IMR-90 (cell line): ENCODE measurements at regions not wholly inside any gene's neighbourhood (a gene's known extent, or its start where the extent isn't known, plus 50 kb on each side); places are given as distances from the start of the nearest gene placed in this dataset.

Experiments used
- ATAC-seq: fragments of 200-7000 bp; cut with Tn5 transposase; 2 replicates; pipeline ENCODE4 v1.9.1; 2020; ENCODE audit warnings: low read depth, mild to moderate bottlenecking, moderate library complexity
- BruUV-seq: library from RNA; stranded (reverse); fragments of 400-500 nt; replicated peaks from 2 replicates; lab custom pipeline; 2021; lab: Mats Ljungman, UMichigan
- CTCF ChIA-PET: fragments of 300-600 bp; formaldehyde crosslinking; extraction: SDS; loops from one replicate; lab custom pipeline; 2021; ENCODE audit warnings: antibody characterized with exemption; lab: Yijun Ruan, JAX
- POLR2A ChIA-PET: fragments of 300-600 bp; sonication (Branson Sonifier 250); formaldehyde crosslinking; loops from one replicate; lab custom pipeline; 2022; ENCODE audit warnings: antibody characterized with exemption; ENCODE audit not compliant: unreplicated experiment; lab: Charles Lee
- DNase-seq: peaks from one replicate; pipeline ENCODE4 v3.0.0; 2013
- H2AFZ ChIP-seq: replicated peaks from 2 replicates; pipeline ENCODE3; 2013; ENCODE audit warnings: low read length, mild to moderate bottlenecking; ENCODE audit not compliant: poor library complexity
- H2AK5ac ChIP-seq: 2 replicates; pipeline ENCODE4 v1.6.1; 2013; ENCODE audit warnings: low read depth, low read length, inconsistent platforms
- H2AK9ac ChIP-seq: replicated peaks from 2 replicates; pipeline ENCODE3; 2013; ENCODE audit warnings: mild to moderate bottlenecking, low read depth, low read length, moderate library complexity; ENCODE audit not compliant: poor library complexity
- H2BK120ac ChIP-seq: 2 replicates; pipeline ENCODE4 v1.6.1; 2013; ENCODE audit warnings: low read depth, low read length, inconsistent platforms
- H2BK15ac ChIP-seq: 3 replicates; pipeline ENCODE4 v1.6.1; 2013; ENCODE audit warnings: low read depth, low read length, inconsistent platforms
- H2BK20ac ChIP-seq: 2 replicates; pipeline ENCODE4 v1.6.1; 2013; ENCODE audit warnings: low read depth, mild to moderate bottlenecking, inconsistent platforms, low read length, moderate library complexity
- H2BK5ac ChIP-seq: 2 replicates; pipeline ENCODE4 v1.6.1; 2013; ENCODE audit warnings: mild to moderate bottlenecking, low read depth, low read length, inconsistent platforms; ENCODE audit not compliant: poor library complexity, severe bottlenecking
- H3K14ac ChIP-seq: replicated peaks from 2 replicates; pipeline ENCODE4 v1.6.1; 2013; ENCODE audit warnings: low read depth, low read length, inconsistent platforms
- H3K18ac ChIP-seq: 2 replicates; pipeline ENCODE4 v1.6.1; 2013; ENCODE audit warnings: low read depth, low read length, control low read depth
- H3K23ac ChIP-seq: 2 replicates; pipeline ENCODE4 v1.6.1; 2013; ENCODE audit warnings: low read depth, low read length, inconsistent platforms
- H3K27ac ChIP-seq: 2 replicates; pipeline ENCODE4 v1.5.1; 2013; ENCODE audit warnings: mild to moderate bottlenecking, control low read depth, low read length; ENCODE audit not compliant: insufficient read depth
- H3K27me3 ChIP-seq: 2 replicates; pipeline ENCODE4 v1.6.1; 2013; ENCODE audit warnings: low read length; ENCODE audit not compliant: control insufficient read depth, insufficient read depth
- H3K36me3 ChIP-seq: 2 replicates; pipeline ENCODE4 v1.6.1; 2013; ENCODE audit warnings: low read length, mixed read lengths; ENCODE audit not compliant: control insufficient read depth, insufficient read depth
- H3K4ac ChIP-seq: 2 replicates; pipeline ENCODE4 v1.6.1; 2013; ENCODE audit warnings: low read depth, low read length, inconsistent platforms
- H3K4me1 ChIP-seq: 2 replicates; pipeline ENCODE4 v1.6.1; 2013; ENCODE audit warnings: low read length, mixed read lengths; ENCODE audit not compliant: control insufficient read depth, insufficient read depth
- H3K4me2 ChIP-seq: 2 replicates; pipeline ENCODE4 v1.6.1; 2013; ENCODE audit warnings: low read depth, mild to moderate bottlenecking, control low read depth, low read length, moderate library complexity
- H3K4me3 ChIP-seq: 2 replicates; pipeline ENCODE4 v1.5.1; 2013; ENCODE audit warnings: low read depth, mild to moderate bottlenecking, control low read depth, low read length, moderate library complexity; ENCODE audit not compliant: insufficient read depth
- H3K56ac ChIP-seq: 2 replicates; pipeline ENCODE4 v1.6.1; 2013; ENCODE audit warnings: low read length, inconsistent platforms; ENCODE audit not compliant: insufficient read depth; ENCODE audit errors: extremely low read depth
- H3K79me1 ChIP-seq, 2 experiments: 2 replicates each; pipeline ENCODE4 v1.6.1; 2013; ENCODE audit warnings: low read length in 2 of 2, inconsistent platforms in 1 of 2, low read depth in 1 of 2
- H3K9ac ChIP-seq: 2 replicates; pipeline ENCODE4 v1.6.1; 2013; ENCODE audit warnings: low read depth, low read length, control low read depth
- H3K9me1 ChIP-seq: 2 replicates; pipeline ENCODE4 v1.6.1; 2013; ENCODE audit warnings: low read length, inconsistent platforms; ENCODE audit not compliant: insufficient read depth
- H3K9me3 ChIP-seq: 2 replicates; pipeline ENCODE4 v1.6.1; 2013; ENCODE audit warnings: low read length; ENCODE audit not compliant: control insufficient read depth, insufficient read depth
- H4K20me1 ChIP-seq: 2 replicates; pipeline ENCODE4 v1.6.1; 2013; ENCODE audit warnings: low read length, inconsistent platforms; ENCODE audit not compliant: insufficient read depth
- H4K5ac ChIP-seq: 2 replicates; pipeline ENCODE4 v1.6.1; 2013; ENCODE audit warnings: mild to moderate bottlenecking, low read depth, low read length, control low read depth
- H4K8ac ChIP-seq, 2 experiments: 2 replicates each; pipeline ENCODE4 v1.6.1; 2013; ENCODE audit warnings: low read depth in 2 of 2, low read length in 2 of 2, control low read depth in 1 of 2, inconsistent platforms in 1 of 2
- H4K91ac ChIP-seq: 2 replicates; pipeline ENCODE4 v1.6.1; 2013; ENCODE audit warnings: low read depth, low read length, inconsistent platforms; ENCODE audit not compliant: insufficient read depth
- CEBPB ChIP-seq: IDR thresholded peaks from 2 replicates; pipeline ENCODE4 v1.6.1; 2012; ENCODE audit warnings: low read depth, low read length, improper control_type of control experiment
- CHD1 ChIP-seq: IDR thresholded peaks from 2 replicates; pipeline ENCODE4 v1.6.1; 2012; ENCODE audit warnings: low read depth, low read length, improper control_type of control experiment
- CTCF ChIP-seq: conservative IDR thresholded peaks from 2 replicates; pipeline ENCODE4 v1.5.1; 2012; ENCODE audit warnings: mild to moderate bottlenecking, low read depth, low read length, improper control_type of control experiment
- MAFK ChIP-seq: IDR thresholded peaks from 2 replicates; pipeline ENCODE4 v1.6.1; 2012; ENCODE audit warnings: low read depth, low read length, improper control_type of control experiment
- NFE2L2 ChIP-seq: fragments of 150-350 bp; IDR thresholded peaks from 2 replicates; pipeline ENCODE4 v1.6.1; 2016; ENCODE audit warnings: low read depth, mild to moderate bottlenecking, low read length
- POLR2A ChIP-seq: IDR thresholded peaks from 2 replicates; pipeline ENCODE4 v1.6.1; 2012; ENCODE audit warnings: mild to moderate bottlenecking, low read depth, low read length
- RAD21 ChIP-seq: IDR thresholded peaks from 2 replicates; pipeline ENCODE4 v1.6.1; 2012; ENCODE audit warnings: low read length, improper control_type of control experiment
- USF2 ChIP-seq: fragments of 150-350 bp; IDR thresholded peaks from 2 replicates; pipeline ENCODE4 v1.6.1; 2017; ENCODE audit warnings: mild to moderate bottlenecking, antibody characterized with exemption, low read length, low read depth
- WGBS, 2 experiments: methylation state at CpG; one replicate each; pipeline versions ENCODE4 v1.1.5 to v1.1.7; 2013; ENCODE audit warnings: missing lambda C conversion rate in 2 of 2; ENCODE audit not compliant: insufficient read length in 1 of 2; ENCODE audit errors: extremely low coverage in 2 of 2; 5-methylcytosine and 5-hydroxymethylcytosine counted together
- dilution Hi-C: fragments of 300-500 bp; cut with HindIII; formaldehyde crosslinking; loops from one replicate; pipeline ENCODE4 v1.14.3; 2018; ENCODE audit warnings: low sequenced_read_pairs; ENCODE audit not compliant: unreplicated experiment
- in situ Hi-C: fragments of 300-500 bp; cut with MboI; formaldehyde crosslinking; loops from 3 replicates; pipeline ENCODE4 v1.14.3; 2019; ENCODE audit warnings: low sequenced_read_pairs, inconsistent platforms, mixed read lengths
- intact Hi-C: fragments of 100-400 bp; cut with micrococcal nuclease; formaldehyde crosslinking; loops from 2 replicates; pipeline ENCODE4 v1.10.0; 2022

GRCh38 chr7:128176696-128177095 is 64.4 kb upstream of the LEP start:
- H3K4me2 ChIP-seq, result no peak overlapping the region
- H3K4me1 ChIP-seq, result no peaks in the 10 kb centered on the region
- no peak overlapping the region for H3K9ac ChIP-seq
- H3K14ac ChIP-seq, result no peak overlapping the region
- BruUV-seq, result no TSS peak
- H4K20me1 ChIP-seq, result no peaks in the 10 kb centered on the region
- peaks cover 74% of the 10 kb centered on the region for H3K27me3 ChIP-seq
- H3K27ac ChIP-seq, result no peak overlapping the region
- no peak overlapping the region for H2BK120ac ChIP-seq
- H4K5ac ChIP-seq, result no peak overlapping the region
- in situ Hi-C loops (no loop called here), intact Hi-C loops (no loop called here), dilution Hi-C loops (no loop called here)
- no peak overlapping the region for H2AK9ac ChIP-seq
- ATAC-seq, result no peak
- ChIA-PET POLR2A (no interaction called here), CTCF (interaction anchor here (0.6 kb wide), 1 partner anchor 822 kb away, joined by 4 read pairs; no protein-coding TSS in a partner anchor)
- no peaks in the 10 kb centered on the region for H3K79me1 ChIP-seq
- H3K56ac ChIP-seq, result no peak overlapping the region
- H2AK5ac ChIP-seq, result no peak overlapping the region
- WGBS, 2 experiments, result 75% methylated on average over 3 of the region's 7 CpGs; no CpG with 5 or more reads in 1 of the 2 experiments
- no peaks in the 10 kb centered on the region for H3K9me1 ChIP-seq
- H3K4me3 ChIP-seq, result no peak overlapping the region
- H3K18ac ChIP-seq, result no peak overlapping the region
- H2BK20ac ChIP-seq, result no peak overlapping the region
- H3K23ac ChIP-seq, result no peak overlapping the region
- H3K9me3 ChIP-seq, result no peaks in the 10 kb centered on the region
- H4K91ac ChIP-seq, result no peak overlapping the region
- no peak overlapping the region for H2AFZ ChIP-seq
- H4K8ac ChIP-seq, result no peak overlapping the region
- no peak for DNase-seq
- no peak overlapping the region for H2BK5ac ChIP-seq
- no peak overlapping the region for H3K4ac ChIP-seq
- no peaks in the 10 kb centered on the region for H3K36me3 ChIP-seq
- no peak overlapping the region for H2BK15ac ChIP-seq
- TF ChIP-seq NFE2L2 (no peak), MAFK (no peak), USF2 (no peak), CEBPB (no peak), RAD21 (no peak), CHD1 (no peak), POLR2A (no peak), CTCF (no peak)
